Fibroblast of the aortic adventitia (primary cell): ENCODE measurements at regions not wholly inside any gene's neighbourhood (a gene's known extent, or its start where the extent isn't known, plus 50 kb on each side); places are given as distances from the start of the nearest gene placed in this dataset.
"Not testable (repeated sequence)": the region's sequence is repeated elsewhere in the genome, so short reads cannot be mapped to it uniquely, and the experiment has no call there.

Experiments
- DNase-seq: peaks from one replicate; pipeline ENCODE4 v3.0.0-alpha.2; 2010; ENCODE audit warnings: low read depth
- H3K4me3 ChIP-seq: 2 replicates; pipeline ENCODE4 v1.5.1; 2011; ENCODE audit warnings: low read depth, mild to moderate bottlenecking, control low read depth, low read length, moderate library complexity
- CTCF ChIP-seq: IDR thresholded peaks from 2 replicates; pipeline ENCODE4 v1.5.1; 2011; ENCODE audit warnings: mild to moderate bottlenecking, low read length, control low read depth, inconsistent platforms; ENCODE audit not compliant: insufficient read depth

GRCh38 chr11:13614918-13615317 is 53.5 kb upstream of the FAR1 start:
- H3K4me3 ChIP-seq, DNase-seq: not testable (repeated sequence)

- DNase-seq, result no peak
- no peak overlapping the region for H3K4me3 ChIP-seq
- no peak for TF ChIP-seq CTCF
Measured at GRCh38 chr11:13608656-13609055, 59.8 kb upstream of the FAR1 start.

GRCh38 chr11:13606701-13607100 is 61.8 kb upstream of the FAR1 start:
- no peak for TF ChIP-seq CTCF
- no peak for DNase-seq
- no peak overlapping the region for H3K4me3 ChIP-seq

GRCh38 chr11:13603661-13604060 is 64.8 kb upstream of the FAR1 start:
- no peak overlapping the region for H3K4me3 ChIP-seq
- DNase-seq, result no peak
- no peak for TF ChIP-seq CTCF

GRCh38 chr11:13602844-13603243 is 65.6 kb upstream of the FAR1 start:
- H3K4me3 ChIP-seq, result no peak overlapping the region
- no peak for DNase-seq
- no peak for TF ChIP-seq CTCF

GRCh38 chr11:13596611-13597326 is 71.7 kb upstream of the FAR1 start:
- no peak for DNase-seq
- H3K4me3 ChIP-seq, result no peak overlapping the region
- TF ChIP-seq CTCF, result no peak

GRCh38 chr11:13595166-13595565 is 73.3 kb upstream of the FAR1 start:
- peak; percentile 25 for DNase-seq
- no peak for TF ChIP-seq CTCF
- no peak overlapping the region for H3K4me3 ChIP-seq
